Esophagus squamous epithelium (tissue), 5 donors: ENCODE measurements at regions not wholly inside any gene's neighbourhood (a gene's known extent, or its start where the extent isn't known, plus 50 kb on each side); places are given as distances from the start of the nearest gene placed in this dataset.

Experiments
- DNase-seq: peaks from one replicate; lab custom pipeline; 2025; lab: John Stamatoyannopoulos, UW
- H3K27ac ChIP-seq, 4 donors: fragments of 200-600 bp; sonication (generic); one replicate each; pipeline ENCODE4 v1.5.1; 2016 to 2019; ENCODE audit warnings: mild to moderate bottlenecking in 1 of 4
- H3K27me3 ChIP-seq, 4 donors: fragments of 200-600 bp; sonication (generic); 1 replicate in 3 of 4; 2 replicates in 1 of 4; pipeline versions ENCODE4 v1.5.1 to v1.6.0; 2017 to 2021; ENCODE audit warnings: antibody characterized with exemption in 1 of 4
- H3K36me3 ChIP-seq, 3 donors: fragments of 200-600 bp; sonication (generic); one replicate each; pipeline ENCODE4 v1.5.1; 2016 to 2019
- H3K4me1 ChIP-seq, 3 donors: fragments of 200-600 bp; sonication (generic); one replicate each; pipeline ENCODE4 v1.5.1; 2017 to 2019
- H3K4me3 ChIP-seq, 4 donors: fragments of 200-600 bp; sonication (generic); 1 replicate in 3 of 4; 2 replicates in 1 of 4; pipeline ENCODE4 v1.5.1; 2016 to 2019; ENCODE audit warnings: mild to moderate bottlenecking in 2 of 4, moderate library complexity in 1 of 4
- H3K9me3 ChIP-seq, 3 donors: fragments of 200-600 bp; sonication (generic); one replicate each; pipeline ENCODE4 v1.5.1; 2016 to 2019
- CTCF ChIP-seq, 6 experiments: fragments of 450-650 bp in 4 of 6; fragments of 200-600 bp in 2 of 6; sonication (generic) in 2 of 6; IDR thresholded peaks; one replicate each; pipeline ENCODE4 v1.5.1; 2016 to 2019; ENCODE audit warnings: antibody characterized with exemption in 6 of 6, mild to moderate bottlenecking in 4 of 6, moderate library complexity in 4 of 6
- POLR2A ChIP-seq, 4 donors: fragments of 450-650 bp; IDR thresholded peaks; one replicate each; pipeline ENCODE4 v1.6.1; 2017; ENCODE audit warnings: antibody characterized with exemption in 4 of 4, mild to moderate bottlenecking in 4 of 4, moderate library complexity in 3 of 4
- WGBS, 2 donors: methylation state at CpG; one replicate each; pipeline ENCODE4 v1.1.5; 2018; 5-methylcytosine and 5-hydroxymethylcytosine counted together
- intact Hi-C: fragments of 100-400 bp; cut with DNase I; formaldehyde crosslinking; loops from one replicate; pipeline ENCODE4 v1.15.0; 2022
- donor health status: DM: yes; HTN: yes; CAD: no.

- TF ChIP-seq CTCF (IDR thresholded peaks at IDR 0.05) (no peak), POLR2A (IDR thresholded peaks at IDR 0.05) (no peak)
- Histone ChIP-seq H3K27me3 (no peaks in the 10 kb centered on the region), H3K36me3 (no peaks in the 10 kb centered on the region), H3K9me3 (no peaks in the 10 kb centered on the region), H3K4me1 (no peaks in the 10 kb centered on the region), H3K4me3 (no peak overlapping the region), H3K27ac (no peak overlapping the region)
- 8 to 10% methylated on average over 1 of the region's 1 CpG for WGBS, 2 donors
- intact Hi-C loops, result no loop called here
- no peak for DNase-seq
Measured at GRCh38 chr13:104318121-104318520, 1251.9 kb upstream of the SLC10A2 start.

- intact Hi-C loops, result no loop called here
- Histone ChIP-seq H3K36me3 (no peaks in the 10 kb centered on the region), H3K4me1 (no peaks in the 10 kb centered on the region), H3K4me3 (no peak overlapping the region), H3K27me3 (no peaks in the 10 kb centered on the region), H3K9me3 (no peaks in the 10 kb centered on the region), H3K27ac (no peak overlapping the region)
- TF ChIP-seq POLR2A (IDR thresholded peaks at IDR 0.05) (no peak), CTCF (IDR thresholded peaks at IDR 0.05) (no peak)
- no peak for DNase-seq
- WGBS, 2 donors, result 51 to 56% methylated on average over 3 of the region's 3 CpGs
Measured at GRCh38 chr13:104315606-104316005, 1249.4 kb upstream of the SLC10A2 start.

DNA sequence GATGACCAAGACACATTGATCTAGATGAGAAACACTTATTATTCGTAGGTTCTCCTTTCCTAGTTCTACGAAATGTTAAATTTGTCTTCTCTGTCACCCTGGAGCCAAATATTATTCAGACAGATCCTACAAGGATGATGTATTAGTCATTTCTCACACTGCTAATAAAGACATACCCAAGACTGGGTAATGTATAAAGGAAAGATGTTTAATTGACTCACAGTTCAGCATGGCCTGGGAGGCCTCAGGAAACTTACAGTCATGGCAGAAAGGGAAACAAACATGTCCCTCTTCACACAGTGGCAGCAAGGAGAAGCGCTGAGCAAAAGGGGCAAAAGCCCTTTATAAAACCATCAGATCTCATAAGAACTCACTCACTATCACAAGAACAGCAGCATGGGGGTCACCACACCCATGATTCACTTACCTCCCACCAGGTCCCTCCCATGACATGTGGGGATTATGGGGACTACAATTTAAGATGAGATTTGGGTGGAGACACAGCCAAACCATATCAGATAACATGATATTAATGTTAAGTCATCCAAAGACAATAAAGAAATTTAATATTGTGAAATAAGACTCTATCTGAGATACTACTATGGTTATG, 1248.8 kb upstream of the SLC10A2 start:
- no peak for TF ChIP-seq CTCF (IDR thresholded peaks at IDR 0.05)
- TF ChIP-seq POLR2A (IDR thresholded peaks at IDR 0.05), result no peak
- Histone ChIP-seq H3K27ac (no peak overlapping the region), H3K4me1 (no peaks in the 10 kb centered on the region), H3K9me3 (no peaks in the 10 kb centered on the region), H3K36me3 (no peaks in the 10 kb centered on the region), H3K4me3 (no peak overlapping the region), H3K27me3 (no peaks in the 10 kb centered on the region)
- intact Hi-C loops, result no loop called here
- WGBS, 2 donors, result 67 to 77% methylated on average over 3 of the region's 3 CpGs
- no peak for DNase-seq

- DNase-seq, result no peak
- Histone ChIP-seq H3K27ac (no peak overlapping the region), H3K4me3 (no peak overlapping the region), H3K9me3 (no peaks in the 10 kb centered on the region), H3K4me1 (no peaks in the 10 kb centered on the region), H3K36me3 (no peaks in the 10 kb centered on the region), H3K27me3 (no peaks in the 10 kb centered on the region)
- TF ChIP-seq POLR2A (IDR thresholded peaks at IDR 0.05), result no peak
- no peak for TF ChIP-seq CTCF (IDR thresholded peaks at IDR 0.05)
- WGBS, 2 donors, result 59 to 84% methylated on average over 1 of the region's 1 CpG
- intact Hi-C loops, result no loop called here
Measured at GRCh38 chr13:104314321-104314720, 1248.1 kb upstream of the SLC10A2 start.

GRCh38 chr13:104310861-104311260, 1244.6 kb upstream of the SLC10A2 start:
- H3K36me3 ChIP-seq, result no peaks in the 10 kb centered on the region
- no peaks in the 10 kb centered on the region for H3K27me3 ChIP-seq
- no peak for DNase-seq
- TF ChIP-seq CTCF (IDR thresholded peaks at IDR 0.05) (no peak), POLR2A (IDR thresholded peaks at IDR 0.05) (no peak)
- H3K4me3 ChIP-seq, result no peak overlapping the region
- H3K9me3 ChIP-seq, result no peaks in the 10 kb centered on the region
- H3K27ac ChIP-seq, result no peak overlapping the region
- WGBS, 2 donors, result 23 to 34% methylated on average over 2 of the region's 2 CpGs
- intact Hi-C loops, result no loop called here
- H3K4me1 ChIP-seq, result no peaks in the 10 kb centered on the region
